ENCODE measurements at regions not wholly inside any gene's neighbourhood (a gene's known extent, or its start where the extent isn't known, plus 50 kb on each side); places are given as distances from the start of the nearest gene placed in this dataset.

DNA sequence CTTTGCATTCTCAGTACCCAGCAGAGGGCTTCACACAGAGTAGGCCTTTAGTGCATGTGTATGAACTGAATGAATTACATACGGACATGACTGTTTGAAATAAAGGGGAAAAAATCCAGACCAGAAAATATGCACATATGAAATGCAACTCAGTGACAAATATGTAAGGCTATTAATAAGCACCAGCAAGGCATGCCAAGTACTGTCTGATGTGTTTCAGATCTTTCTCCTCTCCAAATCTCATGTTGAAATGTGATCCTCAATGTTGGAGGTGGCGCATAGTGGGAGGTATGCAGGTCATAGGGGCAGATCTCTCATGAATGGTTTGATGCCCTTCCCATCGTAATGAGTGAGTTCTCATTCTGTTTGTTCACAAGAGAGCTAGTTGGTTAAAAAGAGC lies 87.3 kb upstream of the TOMM7 start:
- peak; percentile 41 for DNase-seq

- DNase-seq, result no peak
Observed at GRCh38 chr7:22907805-22908204, 85.2 kb upstream of the TOMM7 start.

- DNase-seq, result no peak
Observed at GRCh38 chr7:22900784-22901183, 78.1 kb upstream of the TOMM7 start.

- no peak for DNase-seq
Observed at GRCh38 chr7:22900101-22900500, 77.5 kb upstream of the TOMM7 start.

- no peak for DNase-seq
Observed at GRCh38 chr7:22896917-22897316, 74.3 kb upstream of the TOMM7 start.

GRCh38 chr7:22895828-22896165 lies 73.1 kb upstream of the TOMM7 start:
- no peak for DNase-seq

DNA sequence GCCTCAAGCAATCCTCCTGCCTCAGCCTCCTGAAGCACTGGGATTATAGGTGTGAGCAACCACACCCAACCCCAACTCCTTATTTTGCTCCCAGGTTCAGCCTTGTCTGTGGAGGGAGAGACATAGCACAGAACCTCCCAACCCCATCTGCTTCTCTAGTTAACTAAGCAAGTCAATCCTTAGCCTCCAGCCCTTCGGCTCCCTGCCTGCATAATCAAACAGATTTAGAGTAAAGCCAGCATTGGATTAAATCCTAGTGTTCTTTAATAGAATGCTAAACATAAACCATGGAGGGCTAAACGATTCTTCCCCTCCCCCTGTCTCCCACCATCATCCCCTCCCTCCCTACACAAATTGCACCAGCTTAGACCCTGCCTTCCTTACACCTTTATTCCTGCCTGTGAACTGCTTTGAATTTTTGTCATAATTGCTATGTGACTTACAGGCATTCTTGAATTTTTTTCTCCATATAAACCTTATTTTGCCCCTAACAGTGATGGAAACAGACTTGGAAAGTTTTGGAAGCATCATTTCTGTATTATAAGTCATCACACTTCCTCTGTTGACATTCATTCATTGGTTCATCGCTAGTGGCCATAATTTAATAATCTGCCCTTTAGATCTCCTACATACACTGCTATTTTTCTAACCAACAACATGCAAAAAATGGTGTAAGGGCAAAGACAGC lies 72.6 kb upstream of the TOMM7 start:
- no peak for DNase-seq

- no peak for DNase-seq
Observed at GRCh38 chr7:22894546-22894945, 71.9 kb upstream of the TOMM7 start.

DNA sequence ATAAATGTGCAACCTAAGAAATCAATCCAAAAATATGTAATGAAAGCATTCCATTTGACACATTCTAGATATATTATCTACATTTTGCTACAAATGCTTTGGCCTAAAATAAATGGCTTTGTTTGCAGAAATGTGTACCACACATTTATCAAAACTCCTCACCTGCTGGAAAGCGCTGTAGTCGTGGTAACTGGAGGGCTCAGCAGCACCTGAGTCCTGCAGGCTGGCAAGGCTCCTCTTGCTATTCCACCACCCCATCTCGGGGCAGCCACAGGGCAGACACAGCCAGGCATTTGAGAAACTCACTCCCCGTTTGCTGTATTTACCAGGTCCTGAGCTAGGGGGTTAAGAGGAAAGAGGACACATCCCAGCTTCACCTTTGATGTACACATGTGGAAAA lies 68.1 kb upstream of the TOMM7 start:
- no peak for DNase-seq

DNA sequence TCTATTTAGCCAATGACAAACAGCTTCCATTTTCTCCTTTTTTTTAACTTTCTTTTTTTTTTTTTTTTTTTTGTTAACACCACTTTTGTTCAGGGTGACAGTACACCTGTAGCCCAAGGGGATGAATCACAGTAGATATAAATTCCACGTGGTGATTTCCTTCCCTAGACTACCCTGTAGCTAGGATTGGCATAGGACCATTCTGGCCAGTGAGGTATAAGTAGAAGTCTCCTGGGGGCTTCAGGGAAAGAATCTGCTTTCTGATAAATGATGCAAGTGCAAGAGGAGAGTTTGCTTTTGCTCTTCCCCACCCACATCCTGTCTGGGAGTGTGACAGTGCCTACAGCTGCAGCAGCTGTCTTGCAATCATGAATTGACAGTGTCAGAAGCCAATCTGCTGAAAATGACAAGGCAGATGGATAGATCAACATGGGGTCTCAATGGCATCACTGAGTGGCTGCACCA lies 63.2 kb upstream of the TOMM7 start:
- no peak for DNase-seq

- no peak for DNase-seq
Observed at GRCh38 chr7:22884911-22885788, 62.5 kb upstream of the TOMM7 start.

DNA sequence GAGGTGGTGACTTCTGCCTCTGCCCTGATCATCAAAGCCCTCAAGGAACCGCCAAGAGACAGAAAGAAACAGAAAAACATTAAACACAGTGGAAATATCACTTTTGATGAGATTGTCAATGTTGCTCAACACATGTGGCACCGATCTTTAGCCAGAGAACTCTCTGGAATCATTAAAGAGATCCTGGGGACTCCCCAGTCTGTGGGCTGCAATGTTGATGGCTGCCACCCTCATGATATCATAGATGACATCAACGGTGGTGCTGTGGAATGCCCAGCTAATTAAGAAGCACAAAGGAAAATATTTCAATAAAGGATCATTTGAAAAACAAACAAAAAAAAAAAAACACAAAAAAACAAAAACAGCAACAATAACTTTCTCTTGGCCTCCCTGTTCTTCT lies 59.5 kb upstream of the TOMM7 start:
- DNase-seq, result no peak

GRCh38 chr7:22879709-22880306 lies 57.2 kb upstream of the TOMM7 start:
- no peak for DNase-seq

- no peak for DNase-seq
Observed at GRCh38 chr7:22879280-22879679, 56.6 kb upstream of the TOMM7 start.

DNA sequence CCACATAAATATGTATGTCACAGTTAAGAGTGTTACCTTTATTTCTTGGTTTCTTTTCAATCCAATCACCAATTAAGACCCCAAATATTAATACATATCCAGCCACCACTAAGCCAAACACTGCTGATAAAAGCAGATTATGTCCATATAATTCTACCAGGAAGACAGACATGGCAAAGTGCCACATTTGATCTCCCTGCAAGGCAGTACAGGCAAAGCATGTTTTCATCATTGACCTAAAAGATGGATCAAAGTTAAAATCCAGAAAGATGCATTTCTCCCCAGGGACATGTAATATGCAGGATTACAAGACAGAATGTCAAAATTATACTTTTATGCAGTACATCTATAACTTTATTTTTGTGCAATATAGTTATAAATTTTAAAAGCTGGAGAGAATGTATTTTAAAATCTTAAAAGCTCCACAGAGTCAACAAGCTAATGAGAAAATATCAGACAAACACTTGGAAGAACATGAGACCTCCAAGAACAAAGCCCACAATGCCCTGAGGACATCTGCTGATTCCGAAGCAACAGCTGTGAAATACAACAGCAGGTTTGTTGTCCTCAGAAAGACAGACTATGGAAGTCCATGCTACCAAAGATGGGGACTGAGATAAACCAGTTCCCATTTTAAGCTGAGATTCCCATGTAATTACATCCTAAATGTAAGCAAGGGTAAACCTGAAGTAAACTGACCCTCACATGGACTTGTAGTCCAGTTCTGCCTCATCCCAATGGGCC lies 54.5 kb upstream of the TOMM7 start:
- no peak for DNase-seq

GRCh38 chr7:22875470-22875869 lies 52.8 kb upstream of the TOMM7 start:
- DNase-seq, result no peak

DNA sequence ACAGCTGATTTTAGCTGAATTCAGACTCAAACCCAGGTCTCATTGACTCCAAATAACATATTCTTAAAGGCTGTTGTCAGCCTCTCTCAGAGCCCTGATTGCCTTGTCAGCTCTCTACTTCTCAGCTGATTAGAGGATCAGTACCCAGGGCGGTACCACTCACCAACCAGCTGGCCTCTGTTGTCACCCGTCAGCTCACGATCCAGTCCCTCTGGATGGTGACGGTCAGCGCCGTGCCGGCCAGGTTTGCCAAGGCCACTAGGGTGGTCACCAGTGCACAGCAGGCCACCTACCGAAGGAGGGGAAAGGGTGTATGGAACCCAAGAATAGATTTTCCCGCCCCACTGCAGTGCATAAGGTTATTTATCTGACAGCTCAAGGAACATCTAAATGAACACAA lies 52.3 kb upstream of the TOMM7 start:
- DNase-seq, result no peak
